HG03432 (cell line): ENCODE measurements at regions not wholly inside any gene's neighbourhood (a gene's known extent, or its start where the extent isn't known, plus 50 kb on each side); places are given as distances from the start of the nearest gene placed in this dataset.
A peak's percentile ranks its signal among the peaks of the same experiment; 100 is the strongest.

Experiments used
- ATAC-seq: cut with Tn5 transposase; IDR thresholded peaks from one replicate; pipeline ENCODE4 v1.9.1; 2021; ENCODE audit warnings: mild to moderate bottlenecking, moderate library complexity; ENCODE audit not compliant: unreplicated experiment

GRCh38 chr2:57758686-57759085 is 287.9 kb upstream of the VRK2 start:
- ATAC-seq, result no peak

GRCh38 chr2:57759131-57759530 is 287.5 kb upstream of the VRK2 start:
- no peak for ATAC-seq

GRCh38 chr2:57759822-57760300 is 286.7 kb upstream of the VRK2 start:
- peak; percentile 96 for ATAC-seq

- ATAC-seq, result peak; percentile 44
These were observed 286.2 kb upstream of the VRK2 start for GRCh38 chr2:57760381-57760801.

- ATAC-seq, result no peak
These were observed 269.7 kb upstream of the VRK2 start for GRCh38 chr2:57776916-57777315.

GRCh38 chr2:57782587-57782986 is 264.0 kb upstream of the VRK2 start:
- no peak for ATAC-seq

- no peak for ATAC-seq
These were observed 253.3 kb upstream of the VRK2 start for GRCh38 chr2:57793310-57793709.

- ATAC-seq, result no peak
These were observed 250.1 kb upstream of the VRK2 start for GRCh38 chr2:57796527-57796926.

GRCh38 chr2:57798346-57798745 is 248.3 kb upstream of the VRK2 start:
- ATAC-seq, result no peak

- ATAC-seq, result no peak
These were observed 244.4 kb upstream of the VRK2 start for GRCh38 chr2:57802243-57802642.

- no peak for ATAC-seq
These were observed 241.6 kb upstream of the VRK2 start for GRCh38 chr2:57804971-57805370.

GRCh38 chr2:57806449-57806968 is 240.1 kb upstream of the VRK2 start:
- no peak for ATAC-seq

- peak; percentile 95 for ATAC-seq
These were observed 237.4 kb upstream of the VRK2 start for GRCh38 chr2:57809230-57809629.

GRCh38 chr2:57821088-57821487 is 225.5 kb upstream of the VRK2 start:
- ATAC-seq, result no peak

GRCh38 chr2:57828221-57828620 is 218.4 kb upstream of the VRK2 start:
- no peak for ATAC-seq

- no peak for ATAC-seq
These were observed 211.9 kb upstream of the VRK2 start for GRCh38 chr2:57834666-57835065.

- ATAC-seq, result peak; percentile 72
These were observed 204.1 kb upstream of the VRK2 start for GRCh38 chr2:57842531-57842930.

GRCh38 chr2:57843158-57843557 is 203.4 kb upstream of the VRK2 start:
- ATAC-seq, result no peak

- ATAC-seq, result no peak
These were observed 197.9 kb upstream of the VRK2 start for GRCh38 chr2:57848723-57849122.

- no peak for ATAC-seq
These were observed 196.8 kb upstream of the VRK2 start for GRCh38 chr2:57849843-57850242.

GRCh38 chr2:57850415-57851130 is 196.0 kb upstream of the VRK2 start:
- no peak for ATAC-seq

GRCh38 chr2:57855212-57855611 is 191.4 kb upstream of the VRK2 start:
- no peak for ATAC-seq

GRCh38 chr2:57859755-57860154 is 186.9 kb upstream of the VRK2 start:
- no peak for ATAC-seq
